Uterus (tissue), 2 donors: ENCODE measurements at regions not wholly inside any gene's neighbourhood (a gene's known extent, or its start where the extent isn't known, plus 50 kb on each side); places are given as distances from the start of the nearest gene placed in this dataset.

Experiments used
- CTCF ChIP-seq, 4 experiments: fragments of 200-600 bp in 2 of 4; fragments of 450-650 bp in 2 of 4; sonication (generic) in 2 of 4; IDR thresholded peaks; one replicate each; pipeline ENCODE4 v1.5.1; 2016 to 2019; ENCODE audit warnings: antibody characterized with exemption in 4 of 4, mild to moderate bottlenecking in 2 of 4, moderate library complexity in 1 of 4
- POLR2A ChIP-seq, 2 donors: fragments of 450-650 bp; IDR thresholded peaks; one replicate each; pipeline ENCODE4 v1.6.1; 2016; ENCODE audit warnings: antibody characterized with exemption in 2 of 2, mild to moderate bottlenecking in 1 of 2, moderate library complexity in 1 of 2

GRCh38 chr22:48717883-48718817 is 1109.5 kb downstream of the BRD1 start:
- TF ChIP-seq CTCF (IDR thresholded peaks at IDR 0.05): no peak
- TF ChIP-seq POLR2A (IDR thresholded peaks at IDR 0.05): no peak
